ENCODE measurements at regions not wholly inside any gene's neighbourhood (a gene's known extent, or its start where the extent isn't known, plus 50 kb on each side); places are given as distances from the start of the nearest gene placed in this dataset.

GRCh38 chr7:124349443-124349842 lies 316.6 kb upstream of the TMEM229A start (continued):
- TF ChIP-seq TRIM28 (IDR thresholded peaks at IDR 0.05) (no peak), JUND (IDR thresholded peaks at IDR 0.05; ENCODE audit: borderline replicate concordance, low read depth, low read length) (no peak), JUND (tag; IDR thresholded peaks at IDR 0.05; ENCODE audit: borderline replicate concordance, low read depth, low read length) (no peak), ZNF609 (CRISPR knock-in tag; IDR thresholded peaks at IDR 0.05; ENCODE audit: borderline replicate concordance) (no peak)

GRCh38 chr7:124338861-124339260 lies 306.0 kb upstream of the TMEM229A start:
- no peak overlapping the region for H3K4me3 ChIP-seq
- H3K4me2 ChIP-seq (ENCODE audit: insufficient read depth, low read length), result no peak overlapping the region
- no peaks in the 10 kb centered on the region for H3K9me3 ChIP-seq (replicated peaks; ENCODE audit: control insufficient read depth, insufficient read depth, low read depth, low read length)
- H2AFZ ChIP-seq (ENCODE audit: low read depth, low read length), result no peak overlapping the region
- TF ChIP-seq RBM25 (IDR thresholded peaks at IDR 0.05; ENCODE audit: low read depth, low read length, severe bottlenecking), result no peak
- TF ChIP-seq EWSR1 (IDR thresholded peaks at IDR 0.05; ENCODE audit: borderline replicate concordance, low read depth, partially characterized antibody), result no peak
- TF ChIP-seq ZNF77 (CRISPR knock-in tag; IDR thresholded peaks at IDR 0.05), result no peak
- TF ChIP-seq KAT8 (IDR thresholded peaks at IDR 0.05; ENCODE audit: low read depth), result no peak
- TF ChIP-seq HCFC1 (IDR thresholded peaks at IDR 0.05; ENCODE audit: low read depth, low read length), result no peak
- no peak for TF ChIP-seq PTBP1 (IDR thresholded peaks at IDR 0.05; ENCODE audit: low read depth, low read length)
- no peak for TF ChIP-seq MEF2D (tag; conservative IDR thresholded peaks at IDR 0.05; ENCODE audit: low read depth)
- TF ChIP-seq HLTF (IDR thresholded peaks at IDR 0.05), result no peak
- TF ChIP-seq POLR3G (IDR thresholded peaks at IDR 0.05; ENCODE audit: extremely low read depth, insufficient read length, insufficient replicate concordance), result no peak
- no peak for TF ChIP-seq DPF2 (IDR thresholded peaks at IDR 0.05)
- intact Hi-C loops (cut with micrococcal nuclease), result no loop called here
- POLR2A ChIA-PET, result no interaction called here
- no peak for FAIRE-seq
- no peak for DNase-seq (ENCODE audit: extremely low read depth in 1 of 4, low spot score in 3 of 4)
- no peaks in the 10 kb centered on the region for H3K27me3 ChIP-seq (ENCODE audit: control insufficient read depth in 2 of 2, insufficient read depth in 2 of 2, low read length in 2 of 2)
- CTCF ChIA-PET (ENCODE audit: low intra/inter-chr PET ratio), result no interaction called here
- H3K36me3 ChIP-seq (ENCODE audit: control insufficient read depth, insufficient read depth, low read length), result no peaks in the 10 kb centered on the region
- H3K27ac ChIP-seq (ENCODE audit: extremely low read depth, low read depth, low read length), result no peak overlapping the region
- no peaks in the 10 kb centered on the region for H3K4me1 ChIP-seq (replicated peaks in 1 of 2; ENCODE audit: control insufficient read depth in 2 of 2, insufficient read depth in 2 of 2, low read length in 2 of 2)
- no peaks in the 10 kb centered on the region for H4K20me1 ChIP-seq (replicated peaks; ENCODE audit: control insufficient read depth, insufficient read depth, low read length)
- H3K9ac ChIP-seq (ENCODE audit: insufficient read depth in 1 of 2, low read depth in 2 of 2, low read length in 2 of 2), result no peak overlapping the region
- no peak for ATAC-seq
- 0% methylated on average over 2 of the region's 2 CpGs for WGBS (ENCODE audit: insufficient coverage, low coverage, missing lambda C conversion rate)
- H3K9me1 ChIP-seq (ENCODE audit: control insufficient read depth, insufficient read depth, low read length), result no peaks in the 10 kb centered on the region
- no TSS peak for BruUV-seq (replicated peaks)
- H3K79me2 ChIP-seq (ENCODE audit: control insufficient read depth, insufficient read depth, low read length), result no peaks in the 10 kb centered on the region
- in situ Hi-C loops (cut with MboI), result no loop called here

Measured in K562 (cell line).